ENCODE measurements at regions not wholly inside any gene's neighbourhood (a gene's known extent, or its start where the extent isn't known, plus 50 kb on each side); places are given as distances from the start of the nearest gene placed in this dataset.

DNA sequence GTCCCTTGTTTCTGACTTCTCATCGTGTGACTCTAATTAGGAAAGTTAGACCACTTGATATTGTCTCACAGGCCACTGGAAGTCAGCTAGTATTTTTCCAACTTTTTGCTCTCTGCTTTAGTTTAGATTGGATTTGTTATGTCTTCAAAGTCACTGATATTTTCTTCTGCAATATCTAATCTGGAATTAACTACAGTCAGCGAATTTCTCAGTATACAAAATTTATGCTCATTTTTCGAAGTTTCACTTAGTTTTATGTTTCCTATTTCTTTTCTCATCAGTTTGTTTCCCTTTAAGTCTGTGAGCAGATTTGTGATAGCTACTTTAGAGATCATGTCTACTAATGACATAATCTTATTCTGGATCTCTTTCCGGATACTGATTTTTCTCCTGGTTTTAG, 1027.2 kb upstream of the CNTN5 start:
- H2AFZ ChIP-seq (ENCODE audit: low read length), result no peak overlapping the region
- POLR2A ChIA-PET (ENCODE audit: unreplicated experiment), result no interaction called here
- CTCF ChIA-PET, result no interaction called here
- no peaks in the 10 kb centered on the region for H4K20me1 ChIP-seq (ENCODE audit: low read length)
- TF ChIP-seq EZH2phosphoT487 (IDR thresholded peaks at IDR 0.05; ENCODE audit: borderline replicate concordance, low read length), result no peak
- TF ChIP-seq EZH2 (IDR thresholded peaks at IDR 0.05; ENCODE audit: low read length, unreplicated experiment), result no peak
- TF ChIP-seq, protein P1, sequence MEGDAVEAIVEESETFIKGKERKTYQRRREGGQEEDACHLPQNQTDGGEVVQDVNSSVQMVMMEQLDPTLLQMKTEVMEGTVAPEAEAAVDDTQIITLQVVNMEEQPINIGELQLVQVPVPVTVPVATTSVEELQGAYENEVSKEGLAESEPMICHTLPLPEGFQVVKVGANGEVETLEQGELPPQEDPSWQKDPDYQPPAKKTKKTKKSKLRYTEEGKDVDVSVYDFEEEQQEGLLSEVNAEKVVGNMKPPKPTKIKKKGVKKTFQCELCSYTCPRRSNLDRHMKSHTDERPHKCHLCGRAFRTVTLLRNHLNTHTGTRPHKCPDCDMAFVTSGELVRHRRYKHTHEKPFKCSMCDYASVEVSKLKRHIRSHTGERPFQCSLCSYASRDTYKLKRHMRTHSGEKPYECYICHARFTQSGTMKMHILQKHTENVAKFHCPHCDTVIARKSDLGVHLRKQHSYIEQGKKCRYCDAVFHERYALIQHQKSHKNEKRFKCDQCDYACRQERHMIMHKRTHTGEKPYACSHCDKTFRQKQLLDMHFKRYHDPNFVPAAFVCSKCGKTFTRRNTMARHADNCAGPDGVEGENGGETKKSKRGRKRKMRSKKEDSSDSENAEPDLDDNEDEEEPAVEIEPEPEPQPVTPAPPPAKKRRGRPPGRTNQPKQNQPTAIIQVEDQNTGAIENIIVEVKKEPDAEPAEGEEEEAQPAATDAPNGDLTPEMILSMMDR (conservative IDR thresholded peaks at IDR 0.05; ENCODE audit: low read depth, low read length), result no peak
- no peaks in the 10 kb centered on the region for H3K9me2 ChIP-seq (replicated peaks; ENCODE audit: low read length)
- H3K4me1 ChIP-seq (ENCODE audit: insufficient read depth, low read length), result no peaks in the 10 kb centered on the region
- ATAC-seq (no peak), DNase-seq (no peak)
- H3K27me3 ChIP-seq (ENCODE audit: low read length), result no peaks in the 10 kb centered on the region
- intact Hi-C loops (cut with micrococcal nuclease), result no loop called here
- H3K4me3 ChIP-seq (ENCODE audit: low read length), result no peak overlapping the region
- H3F3A ChIP-seq (ENCODE audit: low read length, unreplicated experiment), result no peaks in the 10 kb centered on the region
- H3K27ac ChIP-seq (ENCODE audit: low read length), result no peak overlapping the region
- no peak overlapping the region for H3K9ac ChIP-seq (ENCODE audit: low read length)
- 0 out of 2 replicates have a peak, but pooled peaks cover 3% of the 10 kb centered on the region for H3K9me3 ChIP-seq (ENCODE audit: low read length)
- no peaks in the 10 kb centered on the region for H3K36me3 ChIP-seq (ENCODE audit: low read depth, low read length)
- H3K79me2 ChIP-seq (ENCODE audit: low read length), result no peaks in the 10 kb centered on the region
- BruUV-seq (replicated peaks), result no TSS peak
- no peak overlapping the region for H3K4me2 ChIP-seq (ENCODE audit: low read length)

GRCh38 chr11:97995874-97996273, 1024.9 kb upstream of the CNTN5 start:
- POLR2A ChIA-PET (ENCODE audit: unreplicated experiment), result no interaction called here
- BruUV-seq (replicated peaks), result no TSS peak

DNA sequence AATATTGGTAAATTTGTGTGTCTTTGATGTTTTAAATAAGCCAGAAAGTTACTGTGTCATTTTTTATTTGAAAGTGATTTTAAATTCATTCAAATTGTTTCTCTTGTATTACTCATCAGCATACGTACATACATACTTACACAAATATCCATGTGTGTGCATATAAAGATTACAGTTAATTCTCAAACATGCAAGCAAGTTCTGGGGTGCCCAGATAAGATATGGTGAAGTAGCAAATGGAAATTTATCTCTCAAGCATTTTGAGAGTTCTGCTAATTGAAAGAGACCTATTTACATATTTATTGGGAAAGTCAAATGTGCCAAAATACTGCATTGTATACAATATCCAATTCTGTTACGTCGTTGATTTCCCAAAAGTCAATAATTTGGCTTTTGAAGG, 1024.0 kb upstream of the CNTN5 start:
- Histone ChIP-seq H4K20me1 (ENCODE audit: low read length) (no peaks in the 10 kb centered on the region), H3K9me3 (ENCODE audit: low read length) (no peaks in the 10 kb centered on the region), H3K27ac (ENCODE audit: low read length) (no peak overlapping the region), H3K79me2 (ENCODE audit: low read length) (no peaks in the 10 kb centered on the region), H3K9me2 (replicated peaks; ENCODE audit: low read length) (no peaks in the 10 kb centered on the region), H3K4me2 (ENCODE audit: low read length) (no peak overlapping the region), H2AFZ (ENCODE audit: low read length) (no peak overlapping the region), H3F3A (ENCODE audit: low read length, unreplicated experiment) (no peaks in the 10 kb centered on the region), H3K9ac (ENCODE audit: low read length) (no peak overlapping the region), H3K27me3 (ENCODE audit: low read length) (no peaks in the 10 kb centered on the region), H3K4me1 (ENCODE audit: insufficient read depth, low read length) (no peaks in the 10 kb centered on the region), H3K36me3 (ENCODE audit: low read depth, low read length) (no peaks in the 10 kb centered on the region), H3K4me3 (ENCODE audit: low read length) (no peak overlapping the region)
- ATAC-seq (no peak), DNase-seq (no peak)
- intact Hi-C loops (cut with micrococcal nuclease), result no loop called here
- no TSS peak for BruUV-seq (replicated peaks)
- POLR2A ChIA-PET (ENCODE audit: unreplicated experiment), result no interaction called here
- no peak for TF ChIP-seq EZH2phosphoT487 (IDR thresholded peaks at IDR 0.05; ENCODE audit: borderline replicate concordance, low read length)
- TF ChIP-seq EZH2 (IDR thresholded peaks at IDR 0.05; ENCODE audit: low read length, unreplicated experiment), result no peak
- TF ChIP-seq, protein P1 (conservative IDR thresholded peaks at IDR 0.05; ENCODE audit: low read depth, low read length), result no peak
- CTCF ChIA-PET, result no interaction called here

More at GRCh38 chr11:97995874-97996273, 1024.9 kb upstream of the CNTN5 start:
- no peak overlapping the region for H3K27ac ChIP-seq (ENCODE audit: low read length)
- H4K20me1 ChIP-seq (ENCODE audit: low read length), result no peaks in the 10 kb centered on the region
- H3K4me2 ChIP-seq (ENCODE audit: low read length), result no peak overlapping the region
- H3K79me2 ChIP-seq (ENCODE audit: low read length), result no peaks in the 10 kb centered on the region
- no peak for DNase-seq
- CTCF ChIA-PET, result no interaction called here
- ATAC-seq, result no peak
- H3K4me1 ChIP-seq (ENCODE audit: insufficient read depth, low read length), result no peaks in the 10 kb centered on the region
- H3K36me3 ChIP-seq (ENCODE audit: low read depth, low read length), result no peaks in the 10 kb centered on the region
- no peak overlapping the region for H3K4me3 ChIP-seq (ENCODE audit: low read length)
- intact Hi-C loops (cut with micrococcal nuclease), result no loop called here
- no peaks in the 10 kb centered on the region for H3F3A ChIP-seq (ENCODE audit: low read length, unreplicated experiment)
- no peaks in the 10 kb centered on the region for H3K27me3 ChIP-seq (ENCODE audit: low read length)
- TF ChIP-seq, protein P1 (conservative IDR thresholded peaks at IDR 0.05; ENCODE audit: low read depth, low read length), result no peak
- TF ChIP-seq EZH2 (IDR thresholded peaks at IDR 0.05; ENCODE audit: low read length, unreplicated experiment), result no peak
- TF ChIP-seq EZH2phosphoT487 (IDR thresholded peaks at IDR 0.05; ENCODE audit: borderline replicate concordance, low read length), result no peak
- no peaks in the 10 kb centered on the region for H3K9me2 ChIP-seq (replicated peaks; ENCODE audit: low read length)
- no peak overlapping the region for H2AFZ ChIP-seq (ENCODE audit: low read length)
- H3K9me3 ChIP-seq (ENCODE audit: low read length), result 0 out of 2 replicates have a peak, but pooled peaks cover 3% of the 10 kb centered on the region
- H3K9ac ChIP-seq (ENCODE audit: low read length), result no peak overlapping the region
